Esophagus muscularis mucosa (tissue), 4 donors: ENCODE measurements at regions not wholly inside any gene's neighbourhood (a gene's known extent, or its start where the extent isn't known, plus 50 kb on each side); places are given as distances from the start of the nearest gene placed in this dataset.

Experiments used
- DNase-seq: peaks from one replicate; pipeline ENCODE4 v3.0.0-alpha.2; 2017; ENCODE audit errors: extremely low spot score
- H3K27ac ChIP-seq, 4 donors: fragments of 200-600 bp; sonication (generic); replicated peaks in 1 of 4; 1 replicate in 3 of 4; 2 replicates in 1 of 4; pipeline ENCODE4 v1.5.1; 2016 to 2019; ENCODE audit warnings: mild to moderate bottlenecking in 1 of 4
- H3K27me3 ChIP-seq, 4 donors: fragments of 200-600 bp; sonication (generic); one replicate each; pipeline versions ENCODE4 v1.5.1 to v1.6.0; 2016 to 2019
- H3K36me3 ChIP-seq, 4 donors: fragments of 200-600 bp; sonication (generic); one replicate each; pipeline ENCODE4 v1.5.1; 2016 to 2019
- H3K4me1 ChIP-seq, 4 donors: fragments of 200-600 bp; sonication (generic); one replicate each; pipeline ENCODE4 v1.5.1; 2016 to 2019
- H3K4me3 ChIP-seq, 4 donors: fragments of 200-600 bp; sonication (generic); 1 replicate in 2 of 4; 2 replicates in 2 of 4; pipeline ENCODE4 v1.5.1; 2016 to 2019; ENCODE audit warnings: mild to moderate bottlenecking in 4 of 4, moderate library complexity in 1 of 4
- H3K9me3 ChIP-seq, 4 donors: fragments of 200-600 bp; sonication (generic); 1 replicate in 3 of 4; 2 replicates in 1 of 4; pipeline ENCODE4 v1.5.1; 2016 to 2019
- CTCF ChIP-seq, 3 experiments: fragments of 200-600 bp in 2 of 3; fragments of 450-650 bp in 1 of 3; sonication (generic) in 2 of 3; IDR thresholded peaks; one replicate each; pipeline ENCODE4 v1.5.1; 2017 to 2019; ENCODE audit warnings: antibody characterized with exemption in 3 of 3, mild to moderate bottlenecking in 2 of 3, moderate library complexity in 1 of 3
- EP300 ChIP-seq: sonication (generic); formaldehyde crosslinking; IDR thresholded peaks from one replicate; pipeline ENCODE4 v1.6.1; 2017; ENCODE audit warnings: antibody characterized with exemption
- POLR2A ChIP-seq: fragments of 450-650 bp; IDR thresholded peaks from one replicate; pipeline ENCODE4 v1.6.1; 2017; ENCODE audit warnings: antibody characterized with exemption, moderate library complexity, mild to moderate bottlenecking, low read depth
- POLR2AphosphoS5 ChIP-seq, 2 donors: sonication (generic); formaldehyde crosslinking; IDR thresholded peaks; one replicate each; pipeline ENCODE4 v1.6.1; 2017; ENCODE audit warnings: antibody characterized with exemption in 2 of 2
- WGBS: methylation state at CpG from one replicate; pipeline ENCODE4 v1.1.5; 2018; 5-methylcytosine and 5-hydroxymethylcytosine counted together
- intact Hi-C: fragments of 100-400 bp; cut with DNase I; formaldehyde crosslinking; loops from one replicate; pipeline ENCODE4 v1.15.1; 2023

GRCh38 chr7:42618651-42619360 is 293.1 kb downstream of the C7orf25 start:
- TF ChIP-seq POLR2AphosphoS5 (IDR thresholded peaks at IDR 0.05): no peak
- Histone ChIP-seq H3K36me3 (no peaks in the 10 kb centered on the region), H3K27me3 (no peaks in the 10 kb centered on the region), H3K4me1 (peaks cover 11 to 60% (median 51%) of the 10 kb centered on the region in 4 donors), H3K4me3 (no peak overlapping the region), H3K9me3 (no peaks in the 10 kb centered on the region), H3K27ac (no peak overlapping the region)
- intact Hi-C loops: no loop called here
- no peak for DNase-seq
- 83% methylated on average over 7 of the region's 7 CpGs for WGBS

- no peak for TF ChIP-seq CTCF (IDR thresholded peaks at IDR 0.05)
- TF ChIP-seq POLR2A: no peak
- TF ChIP-seq EP300: no peak
- no peak for TF ChIP-seq POLR2AphosphoS5 (IDR thresholded peaks at IDR 0.05)
- Histone ChIP-seq H3K27ac (peak overlapping the region in 2 of 4 donors; percentile 6 to 18), H3K36me3 (no peaks in the 10 kb centered on the region), H3K4me1 (peaks cover 11 to 60% (median 51%) of the 10 kb centered on the region in 4 donors), H3K4me3 (no peak overlapping the region), H3K9me3 (no peaks in the 10 kb centered on the region), H3K27me3 (no peaks in the 10 kb centered on the region)
- WGBS: 48% methylated on average over 7 of the region's 8 CpGs
- no peak for DNase-seq
- intact Hi-C loops: no loop called here
These were observed 293.9 kb downstream of the C7orf25 start for GRCh38 chr7:42617806-42618457.

- Histone ChIP-seq H3K4me1 (peaks cover 11 to 59% (median 51%) of the 10 kb centered on the region in 4 donors), H3K9me3 (no peaks in the 10 kb centered on the region), H3K27me3 (no peaks in the 10 kb centered on the region), H3K27ac (peak overlapping the region in 2 of 4 donors; percentile 6 to 27), H3K36me3 (no peaks in the 10 kb centered on the region), H3K4me3 (no peak overlapping the region)
- intact Hi-C loops: no loop called here
- no peak for DNase-seq
- TF ChIP-seq POLR2AphosphoS5 (IDR thresholded peaks at IDR 0.05) (no peak), POLR2A (no peak)
- 70% methylated on average over 6 of the region's 6 CpGs for WGBS
These were observed 294.7 kb downstream of the C7orf25 start for GRCh38 chr7:42617071-42617765.

- intact Hi-C loops: no loop called here
- Histone ChIP-seq H3K4me3 (no peak overlapping the region), H3K9me3 (no peaks in the 10 kb centered on the region), H3K27ac (no peak overlapping the region), H3K27me3 (no peaks in the 10 kb centered on the region), H3K36me3 (no peaks in the 10 kb centered on the region), H3K4me1 (peaks cover 11 to 49% (median 41%) of the 10 kb centered on the region in 4 donors)
- TF ChIP-seq POLR2AphosphoS5 (IDR thresholded peaks at IDR 0.05): no peak
- TF ChIP-seq EP300: no peak
- no peak for TF ChIP-seq POLR2A
- no peak for TF ChIP-seq CTCF (IDR thresholded peaks at IDR 0.05)
- 88% methylated on average over 4 of the region's 4 CpGs for WGBS
- DNase-seq: no peak
These were observed 297.2 kb downstream of the C7orf25 start for GRCh38 chr7:42614636-42615035.

- H3K36me3 ChIP-seq: no peaks in the 10 kb centered on the region
- no peak for DNase-seq
- peaks cover 2 to 25% (median 22%) of the 10 kb centered on the region in 4 donors for H3K4me1 ChIP-seq
- WGBS: 44% methylated on average over 1 of the region's 1 CpG
- H3K27me3 ChIP-seq: no peaks in the 10 kb centered on the region
- no peaks in the 10 kb centered on the region for H3K9me3 ChIP-seq
- TF ChIP-seq EP300 (no peak), POLR2A (no peak), CTCF (IDR thresholded peaks at IDR 0.05) (no peak), POLR2AphosphoS5 (IDR thresholded peaks at IDR 0.05) (no peak)
- peak overlapping the region in 1 of 4 donors; percentile 13 for H3K27ac ChIP-seq
- intact Hi-C loops: no loop called here
- H3K4me3 ChIP-seq: no peak overlapping the region
These were observed 299.9 kb downstream of the C7orf25 start for GRCh38 chr7:42611961-42612360.
